Stimulated activated CD4-positive, alpha-beta T cell treated with anti-CD3 and anti-CD28 coated beads, Interleukin-2, amount 100 ng/mL, for 4 hours (primary cell): ENCODE measurements at regions not wholly inside any gene's neighbourhood (a gene's known extent, or its start where the extent isn't known, plus 50 kb on each side); places are given as distances from the start of the nearest gene placed in this dataset.
"Not testable (repeated sequence)": the region's sequence is repeated elsewhere in the genome, so short reads cannot be mapped to it uniquely, and the experiment has no call there.

Experiments
- DNase-seq: peaks from one replicate; pipeline ENCODE4 v3.0.0-alpha.2; 2020; ENCODE audit warnings: low read depth

GRCh38 chr6:21918666-21919065 lies 325.1 kb downstream of the SOX4 start:
- no peak for DNase-seq

- no peak for DNase-seq
Measured at GRCh38 chr6:21922086-21922485, 328.5 kb downstream of the SOX4 start.

- no peak for DNase-seq
Measured at GRCh38 chr6:21924002-21924401, 330.5 kb downstream of the SOX4 start.

GRCh38 chr6:21928827-21929226 lies 335.3 kb downstream of the SOX4 start:
- no peak for DNase-seq

- no peak for DNase-seq
Measured at GRCh38 chr6:21931641-21932335, 338.2 kb downstream of the SOX4 start.

GRCh38 chr6:21933351-21933750 lies 339.8 kb downstream of the SOX4 start:
- DNase-seq: no peak

GRCh38 chr6:21935142-21935541 lies 341.6 kb downstream of the SOX4 start:
- no peak for DNase-seq

GRCh38 chr6:21935561-21936028 lies 342.0 kb downstream of the SOX4 start:
- DNase-seq: no peak

GRCh38 chr6:21937466-21937865 lies 343.9 kb downstream of the SOX4 start:
- DNase-seq: no peak

- not testable (repeated sequence) for DNase-seq
Measured at GRCh38 chr6:21939066-21939465, 345.5 kb downstream of the SOX4 start.

- no peak for DNase-seq
Measured at GRCh38 chr6:21941926-21942325, 348.4 kb downstream of the SOX4 start.

- no peak for DNase-seq
Measured at GRCh38 chr6:21942897-21943296, 349.3 kb downstream of the SOX4 start.

- no peak for DNase-seq
Measured at GRCh38 chr6:21946298-21946783, 350.5 kb downstream of the PRL start.

GRCh38 chr6:21947227-21947626 lies 349.6 kb downstream of the PRL start:
- not testable (repeated sequence) for DNase-seq

GRCh38 chr6:21947731-21948386 lies 349.0 kb downstream of the PRL start:
- DNase-seq: no peak

- no peak for DNase-seq
Measured at GRCh38 chr6:21949211-21949801, 347.5 kb downstream of the PRL start.

- DNase-seq: no peak
Measured at GRCh38 chr6:21952367-21952766, 344.5 kb downstream of the PRL start.

GRCh38 chr6:21953831-21954801 lies 342.7 kb downstream of the PRL start:
- DNase-seq: no peak

- DNase-seq: no peak
Measured at GRCh38 chr6:21955053-21955595, 341.7 kb downstream of the PRL start.

GRCh38 chr6:21955951-21956350 lies 340.9 kb downstream of the PRL start:
- no peak for DNase-seq

- no peak for DNase-seq
Measured at GRCh38 chr6:21958428-21958827, 338.4 kb downstream of the PRL start.

GRCh38 chr6:21961226-21961625 lies 335.6 kb downstream of the PRL start:
- DNase-seq: no peak
